HG03280 (cell line): ENCODE measurements at regions not wholly inside any gene's neighbourhood (a gene's known extent, or its start where the extent isn't known, plus 50 kb on each side); places are given as distances from the start of the nearest gene placed in this dataset.

Experiments used
- ATAC-seq: cut with Tn5 transposase; IDR thresholded peaks from one replicate; pipeline ENCODE4 v1.9.1; 2021; ENCODE audit warnings: mild to moderate bottlenecking, moderate library complexity; ENCODE audit not compliant: unreplicated experiment

- ATAC-seq = no peak
These were observed 464.1 kb downstream of the TNS1 start for GRCh38 chr2:217538719-217539118.

GRCh38 chr2:217535957-217536708 lies 466.7 kb downstream of the TNS1 start:
- ATAC-seq = no peak

- no peak for ATAC-seq
These were observed 472.3 kb downstream of the TNS1 start for GRCh38 chr2:217530392-217531090.

DNA sequence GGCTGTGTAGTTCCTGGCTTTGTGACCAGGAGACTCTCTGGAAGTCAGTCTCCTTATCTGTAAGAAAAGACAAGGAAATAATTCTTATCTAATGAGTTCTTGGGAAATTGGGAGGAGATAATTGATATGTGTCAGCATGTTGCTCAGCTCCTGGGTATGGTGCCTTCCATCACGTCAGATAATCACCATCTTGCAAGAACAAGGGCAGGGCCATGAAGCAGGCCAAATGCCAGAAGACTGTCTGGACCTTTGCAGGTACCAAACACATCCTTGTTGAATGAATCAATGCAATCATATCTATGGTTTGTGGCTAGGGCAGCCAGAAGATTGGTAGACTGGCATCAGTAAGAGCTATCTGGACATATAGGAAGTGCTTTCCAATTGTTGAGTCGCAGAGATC lies 473.5 kb downstream of the TNS1 start:
- no peak for ATAC-seq

GRCh38 chr2:217527590-217528202 lies 475.1 kb downstream of the TNS1 start:
- ATAC-seq = no peak

DNA sequence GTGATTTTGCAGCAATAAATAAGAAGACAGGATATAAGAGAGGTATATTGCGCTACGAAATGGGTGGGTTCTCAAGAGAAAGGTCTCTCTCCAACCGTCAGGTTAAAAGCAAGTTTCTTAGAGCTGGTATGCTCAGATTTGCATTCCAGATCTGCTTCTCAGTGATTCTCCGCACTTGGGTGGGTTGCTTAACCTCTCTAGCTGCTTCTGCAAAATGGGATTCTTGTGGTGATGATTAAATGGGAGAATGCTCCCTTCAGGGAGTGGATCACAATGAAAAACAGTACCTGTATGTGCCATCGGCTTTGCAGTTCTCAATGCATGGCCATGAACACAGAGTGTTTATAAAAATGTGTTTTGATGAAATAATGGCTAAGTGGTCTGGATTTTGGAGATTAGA lies 477.7 kb downstream of the TNS1 start:
- ATAC-seq = no peak

DNA sequence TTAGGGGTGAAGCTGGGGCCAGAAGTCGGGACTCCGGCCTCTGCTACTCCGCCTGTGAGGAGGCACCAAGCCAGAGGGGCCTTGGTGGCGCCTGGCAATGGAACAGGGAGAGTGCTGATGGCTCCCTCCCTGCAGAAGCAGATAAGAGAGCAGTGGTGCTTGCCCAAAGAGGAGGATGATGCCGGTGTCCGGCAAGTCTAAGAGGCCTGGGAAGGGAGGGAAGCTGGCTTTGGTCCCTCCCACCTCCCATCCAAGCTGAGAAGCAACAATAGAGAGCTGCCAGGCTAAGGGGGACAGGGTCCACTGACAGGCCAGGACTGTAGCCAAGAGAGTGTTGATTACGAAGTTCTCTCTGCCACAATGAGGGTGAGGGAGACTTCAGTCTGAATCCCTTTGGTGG lies 479.5 kb downstream of the TNS1 start:
- no peak for ATAC-seq

GRCh38 chr2:217521820-217522219 lies 481.0 kb downstream of the TNS1 start:
- ATAC-seq = no peak

DNA sequence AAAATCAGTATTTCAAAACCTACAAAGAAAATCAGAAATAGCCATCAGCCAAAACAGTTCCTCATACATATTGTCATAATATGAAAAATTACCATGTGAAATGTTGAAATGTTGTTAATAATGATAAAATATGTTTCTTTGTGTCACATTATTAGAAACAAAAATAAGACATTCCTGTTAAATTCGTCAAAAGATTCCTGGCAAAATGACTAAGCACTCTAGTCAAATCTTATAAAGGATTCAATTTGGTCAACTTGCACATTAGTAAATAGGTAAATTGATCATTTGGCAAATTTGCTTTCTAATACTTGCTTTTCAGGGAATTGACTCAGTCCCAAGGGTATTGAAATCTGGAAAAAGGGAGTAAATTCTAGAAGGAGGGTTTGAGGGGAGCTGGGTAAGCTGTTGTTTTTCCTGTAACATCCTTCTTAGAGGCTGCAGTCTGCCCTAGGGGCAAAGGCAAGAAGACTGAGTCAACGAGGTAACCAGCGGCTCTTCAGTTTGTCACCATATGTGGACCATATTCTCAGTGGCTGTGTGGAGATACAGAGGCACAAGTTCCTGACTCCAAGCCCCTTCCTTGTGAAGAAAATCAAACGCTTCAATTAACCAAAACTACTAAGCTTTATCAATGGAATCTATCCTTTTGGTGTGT lies 482.3 kb downstream of the TNS1 start:
- no peak for ATAC-seq

DNA sequence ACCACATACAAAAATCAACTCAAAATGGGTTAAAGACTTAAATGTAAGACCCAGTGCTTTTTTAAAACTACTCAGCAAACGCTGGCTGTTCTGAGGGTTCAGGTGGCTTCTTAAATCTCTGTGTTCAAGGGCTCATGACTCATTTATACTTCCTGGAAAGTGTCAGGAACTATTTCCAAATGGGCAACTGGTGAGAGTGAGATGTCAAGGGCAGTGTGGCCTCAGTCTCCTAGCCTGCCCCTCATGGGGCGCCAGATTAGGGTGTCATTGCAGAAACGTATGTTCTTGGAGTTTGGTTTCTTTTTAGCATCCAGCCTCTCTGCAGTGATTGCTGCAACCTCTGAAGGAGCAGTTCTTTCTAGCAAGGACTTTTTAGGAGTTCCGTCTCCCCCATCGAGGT lies 485.4 kb downstream of the TNS1 start:
- ATAC-seq = no peak

DNA sequence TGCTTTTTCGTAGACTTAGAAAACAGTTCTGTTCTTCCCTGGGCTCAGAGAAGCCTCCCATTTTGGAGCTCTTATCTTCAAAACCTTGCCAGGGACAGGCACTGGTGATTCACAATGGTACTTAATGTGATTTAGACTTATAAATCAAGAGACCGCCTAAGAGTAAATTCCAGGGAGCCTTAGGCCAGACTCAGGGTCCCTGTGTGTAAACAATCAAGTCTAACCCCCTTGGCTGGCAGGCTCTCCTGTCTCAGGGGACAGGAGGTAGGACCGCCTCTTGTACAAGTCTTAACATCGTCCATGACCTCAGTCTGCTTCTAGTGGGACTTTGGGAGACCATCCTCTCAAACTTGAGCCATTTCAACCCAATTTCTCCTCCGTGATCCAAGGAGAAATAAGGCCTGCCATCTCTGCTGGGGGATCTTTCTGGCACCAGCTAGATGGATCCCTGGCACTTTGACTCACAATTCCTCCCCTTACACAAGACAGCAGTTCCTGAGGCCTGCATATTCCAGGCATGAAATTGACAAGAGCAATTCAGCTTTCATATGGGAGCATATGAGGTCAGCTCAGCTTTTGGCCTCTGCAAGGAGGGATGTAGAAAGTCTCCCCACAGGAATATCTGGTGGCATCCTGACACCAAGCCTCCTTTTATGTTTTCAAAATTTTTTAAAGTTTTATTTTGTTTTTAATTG lies 487.0 kb downstream of the TNS1 start:
- no peak for ATAC-seq

DNA sequence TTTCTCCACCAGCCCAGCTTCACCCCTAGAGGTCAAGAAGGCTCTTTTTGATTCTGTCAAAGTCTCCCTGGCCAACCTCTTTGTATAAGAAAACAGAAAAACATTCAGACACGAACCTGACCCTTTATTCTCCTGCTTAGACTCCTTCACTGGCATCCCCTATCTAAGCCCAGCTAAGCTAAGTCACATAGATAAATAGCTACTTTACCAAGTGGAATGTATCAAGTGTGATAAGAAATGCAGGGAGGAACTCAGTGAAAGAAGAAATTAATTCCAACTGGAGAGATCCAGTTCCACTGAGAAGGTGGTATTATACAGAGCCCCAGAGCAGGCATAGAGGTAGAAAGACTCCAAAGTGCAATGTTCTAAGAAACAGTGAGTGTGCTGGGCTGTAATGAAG lies 489.5 kb downstream of the TNS1 start:
- ATAC-seq = no peak

- no peak for ATAC-seq
These were observed 490.1 kb downstream of the TNS1 start for GRCh38 chr2:217512728-217513127.

- no peak for ATAC-seq
These were observed 490.5 kb downstream of the TNS1 start for GRCh38 chr2:217512259-217512658.

DNA sequence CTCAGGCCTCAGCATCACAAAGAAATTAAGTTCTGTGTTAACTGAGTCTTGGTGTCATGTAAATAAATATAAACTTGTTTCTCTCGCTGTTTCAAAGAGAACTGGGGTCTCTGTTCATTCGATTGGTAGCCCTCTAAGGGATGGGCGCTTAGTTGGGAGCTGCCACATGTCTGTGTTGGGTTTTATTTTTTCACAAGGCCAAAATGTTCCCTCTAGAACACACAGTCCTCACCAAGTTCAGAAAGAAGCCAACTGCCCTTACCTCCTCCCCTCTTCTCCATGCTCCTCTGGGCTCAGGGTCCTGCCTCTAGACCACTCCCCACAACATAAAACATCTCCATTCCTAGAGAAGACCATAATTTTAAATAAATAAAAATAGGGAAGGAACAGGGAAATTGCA lies 490.9 kb downstream of the TNS1 start:
- no peak for ATAC-seq

- ATAC-seq = no peak
These were observed 492.0 kb downstream of the TNS1 start for GRCh38 chr2:217510771-217511291.

GRCh38 chr2:217505303-217505702 lies 497.5 kb downstream of the TNS1 start:
- no peak for ATAC-seq

GRCh38 chr2:217501887-217502286 lies 500.9 kb downstream of the TNS1 start:
- ATAC-seq = no peak

DNA sequence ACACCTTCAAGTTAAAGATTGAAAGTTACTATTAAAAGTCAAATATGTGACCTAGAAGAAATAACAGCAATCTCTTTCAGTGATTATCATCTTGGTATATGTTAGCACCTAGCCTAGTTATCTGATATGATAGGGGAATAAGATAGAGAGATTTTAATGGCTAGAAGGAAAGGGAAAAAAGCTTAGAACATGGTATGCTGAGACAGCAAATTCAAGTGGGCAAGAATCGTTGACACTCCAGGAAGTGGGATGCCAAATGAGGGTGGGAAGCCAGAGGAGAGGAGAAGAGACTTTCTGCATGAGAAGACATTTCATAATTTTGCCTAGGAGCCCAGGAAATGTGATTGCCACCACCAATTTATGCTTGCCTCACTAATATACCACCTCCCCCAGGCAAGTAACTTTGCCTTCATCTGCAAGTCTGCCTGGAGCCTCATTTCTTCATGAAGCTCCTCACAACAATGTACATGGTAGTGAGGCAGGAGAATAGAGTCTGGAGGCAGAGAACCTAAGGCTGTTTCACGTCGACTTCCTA lies 504.9 kb downstream of the TNS1 start:
- ATAC-seq = no peak

DNA sequence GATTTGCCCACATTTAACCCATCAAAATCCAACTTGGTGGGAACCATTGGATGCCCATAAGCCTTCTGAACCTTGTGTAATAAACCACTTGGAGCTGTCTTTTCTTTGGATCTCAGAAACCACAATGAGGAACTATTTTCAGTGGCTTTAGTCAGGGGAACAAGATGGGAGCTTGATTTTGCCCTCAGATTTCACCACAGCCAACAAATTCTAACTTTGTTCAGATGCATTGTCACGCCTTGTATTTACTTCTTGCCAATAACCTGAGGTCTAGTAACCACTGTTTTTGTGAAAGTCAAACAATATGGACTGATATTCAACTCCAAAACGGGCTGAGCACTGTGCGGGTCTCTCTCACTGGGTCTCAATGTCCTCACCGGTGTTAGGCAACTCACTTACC lies 508.2 kb downstream of the TNS1 start:
- ATAC-seq = no peak

- ATAC-seq = no peak
These were observed 511.5 kb downstream of the TNS1 start for GRCh38 chr2:217491271-217491670.
